Psoas muscle (tissue), 7 donors: ENCODE measurements at regions not wholly inside any gene's neighbourhood (a gene's known extent, or its start where the extent isn't known, plus 50 kb on each side); places are given as distances from the start of the nearest gene placed in this dataset.

Experiments
- ATAC-seq, 4 donors: fragments of 200-7000 bp; cut with Tn5 transposase; one replicate each; pipeline ENCODE4 v1.9.1; 2020; ENCODE audit warnings: moderate library complexity in 3 of 4, mild to moderate bottlenecking in 2 of 4
- DNase-seq, 2 donors: peaks; one replicate each; pipeline ENCODE4 v3.0.0-alpha.2; 2020
- H3K27ac ChIP-seq: fragments of 200-600 bp; one replicate; pipeline ENCODE4 v1.8.0; 2022
- H3K27me3 ChIP-seq, 3 donors: fragments of 200-600 bp in 1 of 3; one replicate each; pipeline versions ENCODE4 v1.6.1 to v1.8.0; 2013 to 2022; ENCODE audit warnings: low read length in 2 of 3, mild to moderate bottlenecking in 2 of 3, moderate library complexity in 1 of 3; ENCODE audit not compliant: insufficient read depth in 3 of 3
- H3K36me3 ChIP-seq, 2 donors: fragments of 200-600 bp in 1 of 2; one replicate each; pipeline versions ENCODE4 v1.6.1 to v1.8.0; 2013 to 2022; ENCODE audit warnings: low read depth in 1 of 2, mild to moderate bottlenecking in 1 of 2, moderate library complexity in 1 of 2; ENCODE audit not compliant: insufficient read depth in 1 of 2
- H3K4me1 ChIP-seq: fragments of 200-600 bp; one replicate; pipeline ENCODE4 v1.8.0; 2022
- H3K4me3 ChIP-seq: fragments of 200-600 bp; one replicate; pipeline ENCODE4 v1.8.0; 2022; ENCODE audit warnings: mild to moderate bottlenecking
- H3K9me3 ChIP-seq: fragments of 200-600 bp; one replicate; pipeline ENCODE4 v1.8.0; 2022
- CTCF ChIP-seq: fragments of 200-600 bp; IDR thresholded peaks from one replicate; pipeline ENCODE4 v1.8.0; 2022; ENCODE audit warnings: antibody characterized with exemption
- WGBS, 3 donors: extraction: QIAGEN DNeasy Blood & Tissue Kit; methylation state at CpG; one replicate each; pipeline versions ENCODE4 v1.1.6 to v1.1.7; 2013; 5-methylcytosine and 5-hydroxymethylcytosine counted together
- intact Hi-C, 2 donors: fragments of 100-400 bp; cut with DNase I; formaldehyde crosslinking; loops; one replicate each; pipeline versions ENCODE4 v1.11.0 to v1.14.2; 2022
- donor health status: healthy with polysubstance abuse.
- donor health status: DM: no; HTN: no; CAD: no; lungs with moderate emphysema.
- donor health status: Bipolar disorder and iron deficiency.
- donor health status: healthy.
- donor health status: DM: yes; HTN: yes; CAD: no.
- donor health status: DM: no; HTN: no; CAD: no.
- donor health status: DM: yes; HTN: yes; CAD: no.

- Histone ChIP-seq H3K4me3 (no peak overlapping the region), H3K9me3 (no peaks in the 10 kb centered on the region), H3K27ac (no peak overlapping the region), H3K4me1 (no peaks in the 10 kb centered on the region), H3K27me3 (no peaks in the 10 kb centered on the region), H3K36me3 (no peaks in the 10 kb centered on the region)
- no peak for TF ChIP-seq CTCF
- ATAC-seq (no peak), DNase-seq (no peak)
- intact Hi-C loops: no loop called here
- 68 to 72% (median 72%) methylated on average over 8 of the region's 8 CpGs for WGBS, 3 donors
Measured at GRCh38 chr5:175012267-175012666, 287.9 kb downstream of the MSX2 start.

GRCh38 chr5:175003531-175003930 lies 279.1 kb downstream of the MSX2 start:
- no peak overlapping the region for H3K27ac ChIP-seq
- TF ChIP-seq CTCF: no peak
- H3K4me3 ChIP-seq: no peak overlapping the region
- DNase-seq: no peak
- 65 to 83% (median 69%) methylated on average over 2 of the region's 2 CpGs for WGBS, 3 donors
- H3K36me3 ChIP-seq: no peaks in the 10 kb centered on the region
- H3K27me3 ChIP-seq: no peaks in the 10 kb centered on the region
- intact Hi-C loops: no loop called here
- H3K9me3 ChIP-seq: peaks cover 4% of the 10 kb centered on the region
- ATAC-seq: no peak
- H3K4me1 ChIP-seq: no peaks in the 10 kb centered on the region

GRCh38 chr5:175001876-175002645 lies 277.7 kb downstream of the MSX2 start:
- DNase-seq (no peak), ATAC-seq (no peak)
- no peak overlapping the region for H3K27ac ChIP-seq
- no peak for TF ChIP-seq CTCF
- H3K9me3 ChIP-seq: peaks cover 10% of the 10 kb centered on the region
- no peaks in the 10 kb centered on the region for H3K27me3 ChIP-seq
- H3K4me1 ChIP-seq: no peaks in the 10 kb centered on the region
- no peaks in the 10 kb centered on the region for H3K36me3 ChIP-seq
- WGBS, 3 donors: 49 to 54% (median 50%) methylated on average over 11 of the region's 11 CpGs
- no peak overlapping the region for H3K4me3 ChIP-seq
- intact Hi-C loops: no loop called here

- 31 to 91% (median 55%) methylated on average over 2 of the region's 2 CpGs for WGBS, 3 donors
Measured at GRCh38 chr5:175001311-175001710, 276.9 kb downstream of the MSX2 start.

More at GRCh38 chr5:175001311-175001710, 276.9 kb downstream of the MSX2 start:
- no peak overlapping the region for H3K4me3 ChIP-seq
- H3K27ac ChIP-seq: no peak overlapping the region
- H3K36me3 ChIP-seq: no peaks in the 10 kb centered on the region
- H3K27me3 ChIP-seq: no peaks in the 10 kb centered on the region
- DNase-seq: no peak
- H3K4me1 ChIP-seq: no peaks in the 10 kb centered on the region
- ATAC-seq: no peak
- peaks cover 10% of the 10 kb centered on the region for H3K9me3 ChIP-seq
- intact Hi-C loops: no loop called here
- TF ChIP-seq CTCF: no peak
